ENCODE measurements at regions not wholly inside any gene's neighbourhood (a gene's known extent, or its start where the extent isn't known, plus 50 kb on each side); places are given as distances from the start of the nearest gene placed in this dataset.

DNA sequence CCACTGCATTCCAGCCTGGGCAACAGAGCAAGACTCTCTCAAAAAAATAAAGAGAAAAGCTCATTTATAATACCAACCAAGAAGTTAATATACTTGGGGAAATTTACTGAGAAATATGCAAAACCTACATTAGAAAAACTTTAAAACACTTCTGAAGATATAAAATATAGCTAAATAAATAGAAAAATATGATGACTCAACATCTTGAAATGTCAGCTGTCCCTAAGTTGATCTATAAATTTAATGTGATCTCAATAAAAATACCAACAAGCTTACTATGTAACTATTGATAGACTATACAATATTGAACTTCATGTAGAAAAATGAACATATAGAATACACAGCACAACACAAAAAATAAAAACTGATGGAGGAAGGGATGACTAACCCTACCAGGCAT lies 87.5 kb upstream of the INTU start:
- no peak for DNase-seq (ENCODE audit: low read depth)
- TF ChIP-seq, protein P1, sequence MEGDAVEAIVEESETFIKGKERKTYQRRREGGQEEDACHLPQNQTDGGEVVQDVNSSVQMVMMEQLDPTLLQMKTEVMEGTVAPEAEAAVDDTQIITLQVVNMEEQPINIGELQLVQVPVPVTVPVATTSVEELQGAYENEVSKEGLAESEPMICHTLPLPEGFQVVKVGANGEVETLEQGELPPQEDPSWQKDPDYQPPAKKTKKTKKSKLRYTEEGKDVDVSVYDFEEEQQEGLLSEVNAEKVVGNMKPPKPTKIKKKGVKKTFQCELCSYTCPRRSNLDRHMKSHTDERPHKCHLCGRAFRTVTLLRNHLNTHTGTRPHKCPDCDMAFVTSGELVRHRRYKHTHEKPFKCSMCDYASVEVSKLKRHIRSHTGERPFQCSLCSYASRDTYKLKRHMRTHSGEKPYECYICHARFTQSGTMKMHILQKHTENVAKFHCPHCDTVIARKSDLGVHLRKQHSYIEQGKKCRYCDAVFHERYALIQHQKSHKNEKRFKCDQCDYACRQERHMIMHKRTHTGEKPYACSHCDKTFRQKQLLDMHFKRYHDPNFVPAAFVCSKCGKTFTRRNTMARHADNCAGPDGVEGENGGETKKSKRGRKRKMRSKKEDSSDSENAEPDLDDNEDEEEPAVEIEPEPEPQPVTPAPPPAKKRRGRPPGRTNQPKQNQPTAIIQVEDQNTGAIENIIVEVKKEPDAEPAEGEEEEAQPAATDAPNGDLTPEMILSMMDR (conservative IDR thresholded peaks at IDR 0.05; ENCODE audit: low read length), result no peak
- H3K4me3 ChIP-seq (ENCODE audit: low read length), result no peak overlapping the region

DNA sequence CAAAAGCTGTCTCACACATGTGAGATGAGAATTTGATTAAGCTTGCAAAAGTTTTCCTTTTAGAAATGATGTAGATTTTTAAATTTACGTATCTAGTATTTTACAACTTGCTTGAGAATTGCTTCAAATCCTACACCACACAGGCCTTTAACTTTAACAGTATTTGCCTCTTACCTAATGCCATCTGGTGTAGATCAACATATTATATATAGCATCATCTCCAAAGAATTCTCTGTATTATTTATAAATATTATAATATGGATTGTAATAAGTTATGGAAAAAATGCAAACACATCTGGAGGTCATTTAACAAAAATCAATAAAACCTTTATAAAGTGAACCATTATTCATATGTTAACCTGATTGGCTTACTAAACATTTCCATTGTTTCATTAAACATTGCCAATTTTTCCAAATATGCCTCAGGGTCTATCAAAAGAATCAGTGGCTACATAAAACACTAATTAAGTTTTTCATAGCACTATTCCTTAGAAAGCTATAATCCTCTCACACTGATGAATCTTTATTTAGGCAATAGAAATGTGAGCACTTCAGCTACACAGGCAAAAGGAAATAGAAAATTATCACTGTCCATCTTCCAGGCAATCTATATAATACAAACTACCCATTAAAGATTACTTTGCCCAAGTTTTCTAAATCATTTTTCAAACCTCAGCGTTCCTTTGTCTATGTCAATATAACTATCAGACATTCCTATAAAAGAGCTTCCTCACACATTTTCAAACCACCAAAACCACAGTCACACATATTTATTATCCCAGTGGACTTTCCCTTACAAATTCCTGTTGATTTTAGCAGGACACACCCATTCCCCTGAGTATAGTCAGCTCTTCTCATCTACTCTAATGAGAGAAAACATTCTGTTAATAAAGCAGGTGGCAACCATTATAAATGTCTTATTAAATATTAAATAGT lies 83.5 kb upstream of the INTU start:
- TF ChIP-seq, protein P1 (conservative IDR thresholded peaks at IDR 0.05; ENCODE audit: low read length), result no peak
- H3K4me3 ChIP-seq (ENCODE audit: low read length), result no peak overlapping the region
- DNase-seq (ENCODE audit: low read depth), result peak; percentile 25

DNA sequence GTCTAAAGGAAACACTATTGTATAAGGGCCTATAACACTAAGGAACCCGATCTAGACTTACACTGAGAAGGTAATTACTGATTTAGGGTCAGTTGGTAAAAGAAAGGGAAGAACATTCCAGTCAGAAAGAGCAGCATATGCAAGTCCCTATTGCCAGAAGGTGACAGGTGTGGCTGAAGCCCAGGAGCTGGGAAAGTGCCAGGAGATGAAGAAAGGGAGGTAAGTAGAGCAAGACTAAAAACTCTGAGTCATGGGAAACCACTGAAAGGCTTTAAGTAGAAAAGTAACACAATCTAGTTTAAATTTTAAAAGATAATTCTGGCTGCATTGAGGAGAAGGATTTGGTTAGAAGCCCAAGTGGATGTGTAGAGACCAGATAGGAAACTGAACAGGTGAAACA lies 77.7 kb upstream of the INTU start:
- no peak for DNase-seq (ENCODE audit: low read depth)
- no peak overlapping the region for H3K4me3 ChIP-seq (ENCODE audit: low read length)
- TF ChIP-seq, protein P1 (conservative IDR thresholded peaks at IDR 0.05; ENCODE audit: low read length), result no peak

DNA sequence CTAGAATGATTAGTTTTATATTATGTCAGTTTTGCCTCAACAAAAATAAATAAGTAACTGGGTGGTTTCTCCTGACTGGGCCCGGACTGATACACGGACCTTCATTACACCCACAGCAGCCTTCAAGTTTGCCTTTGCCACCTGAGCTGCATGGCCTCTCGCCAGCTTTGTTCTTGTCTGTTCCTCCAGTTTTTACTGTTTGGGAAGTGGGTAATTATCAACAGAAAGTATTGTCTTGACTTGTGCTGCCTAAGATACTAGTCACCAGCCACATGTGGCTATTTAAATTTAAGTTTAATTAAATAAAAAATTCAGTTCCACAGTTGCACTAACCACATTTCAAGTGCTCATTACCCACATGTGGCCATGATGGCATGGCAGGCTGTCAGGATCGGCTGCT lies 74.7 kb upstream of the INTU start:
- TF ChIP-seq, protein P1 (conservative IDR thresholded peaks at IDR 0.05; ENCODE audit: low read length), result no peak
- no peak overlapping the region for H3K4me3 ChIP-seq (ENCODE audit: low read length)
- DNase-seq (ENCODE audit: low read depth), result no peak

DNA sequence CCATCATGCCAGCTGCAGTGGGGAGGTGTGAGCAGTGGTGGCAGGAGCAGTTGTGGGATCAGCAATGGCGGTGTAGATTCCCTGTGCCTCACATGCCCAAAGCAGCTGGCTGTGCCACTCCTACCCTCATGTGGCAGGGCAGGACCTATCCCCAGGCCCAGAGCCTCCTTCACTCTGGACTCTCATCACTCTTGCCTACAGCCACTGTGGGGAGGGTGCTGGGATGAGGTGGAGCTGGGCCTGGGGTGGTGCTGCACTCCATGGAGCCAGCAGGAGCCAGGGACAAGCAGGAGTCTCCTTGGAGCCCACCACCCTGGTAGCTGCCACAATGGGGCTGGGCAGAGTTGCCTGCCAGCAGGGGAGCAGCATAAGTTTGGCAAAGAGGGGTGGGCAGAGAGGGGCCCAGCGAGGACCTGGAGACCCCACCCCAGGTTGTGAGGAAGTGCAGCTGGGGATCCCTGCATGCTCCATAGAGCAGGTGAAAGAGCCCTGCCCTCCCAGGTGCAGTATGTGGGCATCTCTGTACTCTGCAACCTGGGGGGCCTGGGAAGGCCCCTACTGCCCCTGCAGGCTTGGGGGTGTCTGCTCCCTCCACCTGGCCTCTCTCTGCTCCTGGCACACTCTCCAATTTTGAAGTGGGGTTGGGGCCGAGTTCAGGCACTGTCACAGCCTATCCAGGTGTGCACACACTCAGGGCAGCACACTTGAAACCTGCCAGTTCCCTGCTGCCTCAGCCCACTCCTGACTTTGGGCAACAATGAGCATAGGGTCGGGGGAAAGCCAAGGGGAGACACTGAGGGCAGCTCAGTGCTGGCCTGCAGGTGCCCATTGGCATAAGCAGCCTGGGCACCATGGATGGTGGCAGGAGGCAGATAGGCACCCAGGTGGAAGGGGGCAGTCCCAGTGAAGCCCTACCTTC lies 74.0 kb upstream of the INTU start:
- no peak for DNase-seq (ENCODE audit: low read depth)
- H3K4me3 ChIP-seq (ENCODE audit: low read length), result no peak overlapping the region
- TF ChIP-seq, protein P1 (conservative IDR thresholded peaks at IDR 0.05; ENCODE audit: low read length), result no peak

DNA sequence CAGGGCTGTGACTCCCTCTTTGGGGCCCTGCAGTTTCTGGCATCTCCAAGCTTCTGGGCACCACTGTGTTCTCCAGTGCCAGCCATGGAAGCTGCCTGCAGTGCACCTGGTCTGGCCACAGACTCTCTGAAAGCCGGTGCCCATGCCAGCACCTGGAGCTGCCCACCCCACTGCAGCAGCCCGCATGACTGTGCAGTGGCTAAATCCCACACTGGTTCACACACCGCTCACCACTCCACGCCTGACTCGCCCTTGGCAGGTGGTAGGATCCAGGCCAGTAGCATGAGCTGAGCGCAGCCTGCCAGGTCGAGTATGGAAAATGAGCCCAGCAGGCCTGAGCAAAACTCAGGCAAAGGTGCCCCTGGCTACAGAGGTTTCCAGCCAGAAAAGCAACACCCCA lies 72.8 kb upstream of the INTU start:
- H3K4me3 ChIP-seq (ENCODE audit: low read length), result no peak overlapping the region
- DNase-seq (ENCODE audit: low read depth), result no peak
- TF ChIP-seq, protein P1 (conservative IDR thresholded peaks at IDR 0.05; ENCODE audit: low read length), result no peak
